ENCODE measurements at regions not wholly inside any gene's neighbourhood (a gene's known extent, or its start where the extent isn't known, plus 50 kb on each side); places are given as distances from the start of the nearest gene placed in this dataset.

DNA sequence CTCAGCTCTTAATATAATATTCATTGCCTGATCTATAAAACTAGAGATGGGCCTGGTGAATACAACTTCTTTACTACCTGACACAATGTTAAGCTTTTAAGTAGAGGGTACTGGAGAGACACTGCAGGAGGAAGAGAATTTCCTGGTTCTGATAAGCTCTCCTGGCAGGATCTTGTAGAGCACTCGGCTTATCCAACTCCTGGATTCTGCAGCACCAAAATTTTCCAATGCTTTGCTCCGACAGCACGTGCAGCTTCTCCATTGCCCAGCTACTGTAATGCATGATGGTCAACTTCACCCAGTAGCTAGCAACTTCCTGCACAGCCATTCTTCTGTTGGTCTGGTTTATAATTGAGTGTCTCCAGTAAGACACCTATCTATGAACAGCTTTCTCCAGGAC lies 686.2 kb upstream of the BOD1L1 start:
- H3K4me3 Mint-ChIP-seq, result no peak overlapping the region
- H3K4me1 Mint-ChIP-seq (ENCODE audit: low read depth), result no peaks in the 10 kb centered on the region
- intact Hi-C loops (cut with micrococcal nuclease), result no loop called here
- H3K36me3 Mint-ChIP-seq (ENCODE audit: low read depth), result no peaks in the 10 kb centered on the region
- DNase-seq (ENCODE audit: low spot score), result no peak
- no peaks in the 10 kb centered on the region for H3K27me3 Mint-ChIP-seq (ENCODE audit: insufficient read depth)
- H3K9me3 Mint-ChIP-seq, result no peaks in the 10 kb centered on the region
- H3K27ac Mint-ChIP-seq, result no peak overlapping the region

DNA sequence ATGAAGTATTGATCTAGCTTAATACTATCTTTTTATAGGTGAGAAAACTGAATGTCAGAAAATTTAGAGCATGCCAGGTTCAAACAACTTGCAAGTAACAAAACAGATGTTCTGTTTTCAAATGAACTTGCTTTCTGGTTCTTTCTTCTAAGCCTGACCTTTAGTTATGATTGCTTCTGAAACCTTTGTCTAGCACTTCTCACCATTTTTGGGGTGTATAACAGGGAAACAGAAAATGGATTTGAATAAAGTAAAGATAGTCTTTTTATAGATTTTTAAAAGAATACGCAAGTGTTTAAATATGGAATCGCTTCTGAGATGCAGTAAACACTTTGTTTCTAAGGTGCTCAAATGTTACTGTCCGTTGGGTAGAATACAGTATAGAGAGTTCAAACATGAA lies 687.2 kb upstream of the CPEB2 start:
- H3K9me3 Mint-ChIP-seq, result no peaks in the 10 kb centered on the region
- no peak overlapping the region for H3K4me3 Mint-ChIP-seq
- DNase-seq (ENCODE audit: low spot score), result no peak
- intact Hi-C loops (cut with micrococcal nuclease), result no loop called here
- H3K27me3 Mint-ChIP-seq (ENCODE audit: insufficient read depth), result no peaks in the 10 kb centered on the region
- H3K4me1 Mint-ChIP-seq (ENCODE audit: low read depth), result no peaks in the 10 kb centered on the region
- no peaks in the 10 kb centered on the region for H3K36me3 Mint-ChIP-seq (ENCODE audit: low read depth)
- H3K27ac Mint-ChIP-seq, result no peak overlapping the region

- no peak overlapping the region for H3K27ac Mint-ChIP-seq
- no peak for DNase-seq (ENCODE audit: low spot score)
- H3K4me3 Mint-ChIP-seq, result no peak overlapping the region
- no peaks in the 10 kb centered on the region for H3K36me3 Mint-ChIP-seq (ENCODE audit: low read depth)
- H3K4me1 Mint-ChIP-seq (ENCODE audit: low read depth), result no peaks in the 10 kb centered on the region
- intact Hi-C loops (cut with micrococcal nuclease), result no loop called here
- no peaks in the 10 kb centered on the region for H3K27me3 Mint-ChIP-seq (ENCODE audit: insufficient read depth)
- H3K9me3 Mint-ChIP-seq, result no peaks in the 10 kb centered on the region
Observed at GRCh38 chr4:14317351-14317750, 684.9 kb upstream of the CPEB2 start.

DNA sequence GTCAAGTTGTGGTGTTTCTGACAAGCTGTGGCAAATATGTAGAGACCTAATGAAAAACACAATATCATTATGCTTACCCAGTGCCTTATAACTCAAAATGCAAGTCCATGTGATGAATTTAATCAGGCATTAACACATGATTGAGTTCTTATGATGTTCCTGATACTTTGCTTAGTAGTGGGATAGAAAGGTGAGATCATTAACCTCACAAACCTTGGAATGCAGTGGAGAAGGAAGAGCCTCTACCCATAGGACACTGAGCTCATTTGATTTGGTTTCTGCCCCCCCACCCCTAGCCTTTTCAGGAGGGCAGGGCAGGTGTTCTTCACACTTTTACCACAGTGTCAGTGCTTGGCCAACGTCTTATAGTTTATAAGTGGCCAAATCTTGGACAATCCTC lies 683.6 kb upstream of the CPEB2 start:
- Mint-ChIP-seq H3K4me3 (no peak overlapping the region), H3K9me3 (no peaks in the 10 kb centered on the region), H3K36me3 (ENCODE audit: low read depth) (no peaks in the 10 kb centered on the region), H3K27me3 (ENCODE audit: insufficient read depth) (no peaks in the 10 kb centered on the region), H3K27ac (no peak overlapping the region), H3K4me1 (ENCODE audit: low read depth) (no peaks in the 10 kb centered on the region)
- intact Hi-C loops (cut with micrococcal nuclease), result no loop called here
- no peak for DNase-seq (ENCODE audit: low spot score)

GRCh38 chr4:14321723-14322122 lies 680.6 kb upstream of the CPEB2 start:
- Mint-ChIP-seq H3K27me3 (ENCODE audit: insufficient read depth) (no peaks in the 10 kb centered on the region), H3K4me3 (no peak overlapping the region), H3K36me3 (ENCODE audit: low read depth) (no peaks in the 10 kb centered on the region), H3K9me3 (no peaks in the 10 kb centered on the region), H3K27ac (no peak overlapping the region), H3K4me1 (ENCODE audit: low read depth) (no peaks in the 10 kb centered on the region)
- intact Hi-C loops (cut with micrococcal nuclease), result no loop called here
- no peak for DNase-seq (ENCODE audit: low spot score)

- DNase-seq (ENCODE audit: low spot score), result no peak
- Mint-ChIP-seq H3K4me1 (ENCODE audit: low read depth) (no peaks in the 10 kb centered on the region), H3K27me3 (ENCODE audit: insufficient read depth) (no peaks in the 10 kb centered on the region), H3K9me3 (no peaks in the 10 kb centered on the region), H3K27ac (no peak overlapping the region), H3K36me3 (ENCODE audit: low read depth) (no peaks in the 10 kb centered on the region), H3K4me3 (no peak overlapping the region)
- intact Hi-C loops (cut with micrococcal nuclease), result no loop called here
Observed at GRCh38 chr4:14323191-14323590, 679.1 kb upstream of the CPEB2 start.

DNA sequence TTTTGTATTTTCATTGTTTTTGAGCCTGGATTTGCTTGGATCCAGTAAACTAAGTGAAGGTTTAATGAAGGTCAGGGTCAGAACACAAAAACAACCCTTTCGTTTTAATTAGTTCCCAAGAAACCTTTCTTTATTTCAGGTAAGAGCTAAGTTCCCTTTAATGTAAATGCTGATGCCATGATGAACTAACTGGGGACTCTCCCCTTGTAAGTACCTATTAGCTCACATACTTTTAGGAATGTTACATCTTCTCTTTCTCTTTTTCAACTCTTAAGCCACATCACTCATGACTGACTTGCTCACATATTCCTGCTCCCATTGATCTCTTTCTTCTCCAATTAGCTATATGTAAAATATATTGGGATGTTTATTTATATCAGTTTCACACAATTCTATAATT lies 673.1 kb upstream of the CPEB2 start:
- intact Hi-C loops (cut with micrococcal nuclease), result no loop called here
- peaks cover 2% of the 10 kb centered on the region for H3K9me3 Mint-ChIP-seq

GRCh38 chr4:14333616-14334015 lies 668.7 kb upstream of the CPEB2 start:
- Mint-ChIP-seq H3K36me3 (ENCODE audit: low read depth) (no peaks in the 10 kb centered on the region), H3K4me3 (no peak overlapping the region), H3K27ac (no peak overlapping the region)

More for the DNA sequence above, 673.1 kb upstream of the CPEB2 start:
- Mint-ChIP-seq H3K4me1 (ENCODE audit: low read depth) (no peaks in the 10 kb centered on the region), H3K27ac (no peak overlapping the region), H3K27me3 (ENCODE audit: insufficient read depth) (no peaks in the 10 kb centered on the region), H3K4me3 (no peak overlapping the region), H3K36me3 (ENCODE audit: low read depth) (no peaks in the 10 kb centered on the region)
- no peak for DNase-seq (ENCODE audit: low spot score)

GRCh38 chr4:14334166-14334565 lies 668.1 kb upstream of the CPEB2 start:
- H3K4me1 Mint-ChIP-seq (ENCODE audit: low read depth), result no peaks in the 10 kb centered on the region
- DNase-seq (ENCODE audit: low spot score), result no peak
- no peak overlapping the region for H3K27ac Mint-ChIP-seq
- intact Hi-C loops (cut with micrococcal nuclease), result no loop called here
- no peaks in the 10 kb centered on the region for H3K27me3 Mint-ChIP-seq (ENCODE audit: insufficient read depth)
- peaks cover 5% of the 10 kb centered on the region for H3K9me3 Mint-ChIP-seq
- H3K36me3 Mint-ChIP-seq (ENCODE audit: low read depth), result no peaks in the 10 kb centered on the region
- H3K4me3 Mint-ChIP-seq, result no peak overlapping the region

More at GRCh38 chr4:14333616-14334015, 668.7 kb upstream of the CPEB2 start:
- no peaks in the 10 kb centered on the region for H3K27me3 Mint-ChIP-seq (ENCODE audit: insufficient read depth)
- H3K4me1 Mint-ChIP-seq (ENCODE audit: low read depth), result no peaks in the 10 kb centered on the region
- peaks cover 5% of the 10 kb centered on the region for H3K9me3 Mint-ChIP-seq
- intact Hi-C loops (cut with micrococcal nuclease), result no loop called here
- DNase-seq (ENCODE audit: low spot score), result no peak

- Mint-ChIP-seq H3K4me1 (ENCODE audit: low read depth) (no peaks in the 10 kb centered on the region), H3K36me3 (ENCODE audit: low read depth) (no peaks in the 10 kb centered on the region)
- intact Hi-C loops (cut with micrococcal nuclease), result no loop called here
Observed at GRCh38 chr4:14335872-14336271, 666.4 kb upstream of the CPEB2 start.

GRCh38 chr4:14336656-14337055 lies 665.6 kb upstream of the CPEB2 start:
- no peak for DNase-seq (ENCODE audit: low spot score)
- Mint-ChIP-seq H3K4me3 (no peak overlapping the region), H3K9me3 (peaks cover 5% of the 10 kb centered on the region), H3K4me1 (ENCODE audit: low read depth) (no peaks in the 10 kb centered on the region), H3K27ac (no peak overlapping the region), H3K36me3 (ENCODE audit: low read depth) (no peaks in the 10 kb centered on the region), H3K27me3 (ENCODE audit: insufficient read depth) (no peaks in the 10 kb centered on the region)
- intact Hi-C loops (cut with micrococcal nuclease), result no loop called here

More at GRCh38 chr4:14335872-14336271, 666.4 kb upstream of the CPEB2 start:
- no peak overlapping the region for H3K4me3 Mint-ChIP-seq
- H3K27ac Mint-ChIP-seq, result no peak overlapping the region
- no peak for DNase-seq (ENCODE audit: low spot score)
- H3K9me3 Mint-ChIP-seq, result peaks cover 5% of the 10 kb centered on the region
- H3K27me3 Mint-ChIP-seq (ENCODE audit: insufficient read depth), result no peaks in the 10 kb centered on the region

- DNase-seq (ENCODE audit: low spot score), result no peak
- no peak overlapping the region for H3K27ac Mint-ChIP-seq
- peaks cover 5% of the 10 kb centered on the region for H3K9me3 Mint-ChIP-seq
- no peak overlapping the region for H3K4me3 Mint-ChIP-seq
- no peaks in the 10 kb centered on the region for H3K36me3 Mint-ChIP-seq (ENCODE audit: low read depth)
- H3K27me3 Mint-ChIP-seq (ENCODE audit: insufficient read depth), result no peaks in the 10 kb centered on the region
- intact Hi-C loops (cut with micrococcal nuclease), result no loop called here
- no peaks in the 10 kb centered on the region for H3K4me1 Mint-ChIP-seq (ENCODE audit: low read depth)
Observed at GRCh38 chr4:14337892-14338584, 664.2 kb upstream of the CPEB2 start.

DNA sequence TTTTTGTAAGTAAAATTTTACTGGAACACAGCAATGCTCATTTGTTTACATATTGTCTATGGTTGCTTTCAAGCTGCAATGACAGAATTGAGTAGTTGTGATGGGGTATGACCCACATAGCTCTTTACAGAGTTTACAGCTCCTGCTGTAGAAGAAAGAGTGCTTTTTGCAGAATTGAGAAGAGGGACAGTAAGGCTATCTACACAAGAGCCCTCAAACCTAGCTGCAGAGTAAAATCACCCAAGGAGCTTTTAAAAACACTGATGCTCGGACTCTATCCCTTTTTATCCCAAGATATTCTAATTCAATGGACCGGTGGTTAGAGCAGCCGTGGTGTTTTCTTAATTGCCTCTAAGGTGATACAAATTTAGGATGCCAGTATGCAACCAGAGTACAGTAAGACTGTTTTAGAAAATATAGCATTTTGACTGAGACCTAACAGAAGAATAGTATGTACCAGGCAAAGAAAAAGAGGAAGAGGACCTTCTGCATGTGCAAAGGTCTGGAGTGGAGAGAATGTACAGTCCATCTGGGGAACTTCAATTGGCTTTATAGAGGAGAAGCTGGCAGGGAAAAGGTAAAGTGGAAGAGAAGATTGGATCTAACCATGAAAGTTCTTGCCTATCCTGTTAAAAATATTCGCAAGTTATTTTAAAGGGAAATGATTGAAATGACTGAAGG lies 663.6 kb upstream of the CPEB2 start:
- no peak overlapping the region for H3K27ac Mint-ChIP-seq
- peaks cover 5% of the 10 kb centered on the region for H3K9me3 Mint-ChIP-seq
- intact Hi-C loops (cut with micrococcal nuclease), result no loop called here
- H3K4me1 Mint-ChIP-seq (ENCODE audit: low read depth), result no peaks in the 10 kb centered on the region
- H3K36me3 Mint-ChIP-seq (ENCODE audit: low read depth), result no peaks in the 10 kb centered on the region
- no peak for DNase-seq (ENCODE audit: low spot score)
- no peak overlapping the region for H3K4me3 Mint-ChIP-seq
- no peaks in the 10 kb centered on the region for H3K27me3 Mint-ChIP-seq (ENCODE audit: insufficient read depth)

All from activated T-helper 1 cell treated with anti-CD3 and anti-CD28 coated beads, Interleukin-12 subunit alpha, Interleukin-12 subunit beta, Interleukin-2, Interleukin-4 antibody, amounts not matched to agents 30 ng/mL and 10 ng/mL and 1 ng/mL, durations not matched to agents 14 hours and 24 hours and 36 hours (primary cell).